Memory B cell (primary cell): ENCODE measurements at regions not wholly inside any gene's neighbourhood (a gene's known extent, or its start where the extent isn't known, plus 50 kb on each side); places are given as distances from the start of the nearest gene placed in this dataset.

Experiments used
- ATAC-seq: fragments of 150-1000 bp; cut with Tn5 transposase; 2 replicates; pipeline ENCODE4 v1.10.0; 2021; ENCODE audit warnings: low read depth, mild to moderate bottlenecking, moderate library complexity
- DNase-seq, 2 donors: peaks; one replicate each; pipeline ENCODE4 v3.0.0; 2022; ENCODE audit warnings: low spot score in 2 of 2
- H3K27ac Mint-ChIP-seq: one replicate; pipeline ENCODE4 v1.8.0; 2022; ENCODE audit warnings: mild to moderate bottlenecking, moderate library complexity, mixed read lengths
- H3K27me3 Mint-ChIP-seq: one replicate; pipeline ENCODE4 v1.8.0; 2022; ENCODE audit warnings: mixed read lengths
- H3K36me3 Mint-ChIP-seq: one replicate; pipeline ENCODE4 v1.8.0; 2022; ENCODE audit warnings: mild to moderate bottlenecking, mixed read lengths
- H3K4me1 Mint-ChIP-seq: one replicate; pipeline ENCODE4 v1.8.0; 2022; ENCODE audit warnings: mixed read lengths
- H3K4me3 Mint-ChIP-seq: one replicate; pipeline ENCODE4 v1.8.0; 2022; ENCODE audit warnings: mild to moderate bottlenecking, moderate library complexity, mixed read lengths
- H3K9me3 Mint-ChIP-seq: one replicate; pipeline ENCODE4 v1.8.0; 2022; ENCODE audit warnings: mixed read lengths

- peaks cover 5% of the 10 kb centered on the region for H3K9me3 Mint-ChIP-seq
- H3K36me3 Mint-ChIP-seq, result peaks cover 3% of the 10 kb centered on the region
- no peak for DNase-seq
- no peak for ATAC-seq
- no peak overlapping the region for H3K27ac Mint-ChIP-seq
- peaks cover 2% of the 10 kb centered on the region for H3K27me3 Mint-ChIP-seq
- no peak overlapping the region for H3K4me3 Mint-ChIP-seq
- peaks cover 8% of the 10 kb centered on the region for H3K4me1 Mint-ChIP-seq
Measured at GRCh38 chr3:5296362-5296761, 108.9 kb downstream of the EDEM1 start.

GRCh38 chr3:5297895-5298294 lies 110.4 kb downstream of the EDEM1 start:
- Mint-ChIP-seq H3K9me3 (peaks cover 5% of the 10 kb centered on the region), H3K36me3 (peaks cover 3% of the 10 kb centered on the region), H3K4me3 (no peak overlapping the region), H3K4me1 (peaks cover 8% of the 10 kb centered on the region), H3K27ac (no peak overlapping the region), H3K27me3 (peaks cover 2% of the 10 kb centered on the region)
- no peak for DNase-seq
- no peak for ATAC-seq

GRCh38 chr3:5298453-5298852 lies 110.9 kb downstream of the EDEM1 start:
- H3K36me3 Mint-ChIP-seq, result peaks cover 3% of the 10 kb centered on the region
- no peak overlapping the region for H3K4me3 Mint-ChIP-seq
- H3K4me1 Mint-ChIP-seq, result peaks cover 8% of the 10 kb centered on the region
- H3K27me3 Mint-ChIP-seq, result peaks cover under 1% of the 10 kb centered on the region
- ATAC-seq (peak; percentile 62), DNase-seq (no peak)
- H3K9me3 Mint-ChIP-seq, result peaks cover 5% of the 10 kb centered on the region
- no peak overlapping the region for H3K27ac Mint-ChIP-seq

- H3K27ac Mint-ChIP-seq, result no peak overlapping the region
- ATAC-seq (no peak), DNase-seq (no peak)
- H3K4me1 Mint-ChIP-seq, result peaks cover 8% of the 10 kb centered on the region
- H3K9me3 Mint-ChIP-seq, result peaks cover 5% of the 10 kb centered on the region
- no peak overlapping the region for H3K4me3 Mint-ChIP-seq
- H3K27me3 Mint-ChIP-seq, result no peaks in the 10 kb centered on the region
- H3K36me3 Mint-ChIP-seq, result peaks cover 3% of the 10 kb centered on the region
Measured at GRCh38 chr3:5299161-5299560, 111.7 kb downstream of the EDEM1 start.

GRCh38 chr3:5300638-5301037 lies 113.1 kb downstream of the EDEM1 start:
- Mint-ChIP-seq H3K36me3 (peaks cover 3% of the 10 kb centered on the region), H3K4me1 (peaks cover 14% of the 10 kb centered on the region), H3K27ac (no peak overlapping the region), H3K27me3 (no peaks in the 10 kb centered on the region), H3K4me3 (no peak overlapping the region), H3K9me3 (peaks cover 3% of the 10 kb centered on the region)
- no peak for DNase-seq
- no peak for ATAC-seq

GRCh38 chr3:5301651-5302297 lies 114.3 kb downstream of the EDEM1 start:
- Mint-ChIP-seq H3K9me3 (no peaks in the 10 kb centered on the region), H3K4me1 (peaks cover 14% of the 10 kb centered on the region), H3K36me3 (no peaks in the 10 kb centered on the region), H3K27ac (no peak overlapping the region), H3K4me3 (no peak overlapping the region), H3K27me3 (no peaks in the 10 kb centered on the region)
- DNase-seq (no peak), ATAC-seq (no peak)

- Mint-ChIP-seq H3K4me3 (no peak overlapping the region), H3K27ac (no peak overlapping the region), H3K36me3 (no peaks in the 10 kb centered on the region), H3K27me3 (no peaks in the 10 kb centered on the region), H3K9me3 (no peaks in the 10 kb centered on the region), H3K4me1 (peaks cover 14% of the 10 kb centered on the region)
- DNase-seq, result no peak
- ATAC-seq, result no peak
Measured at GRCh38 chr3:5302661-5303060, 115.2 kb downstream of the EDEM1 start.

GRCh38 chr3:5304188-5304587 lies 116.7 kb downstream of the EDEM1 start:
- Mint-ChIP-seq H3K9me3 (no peaks in the 10 kb centered on the region), H3K4me3 (no peak overlapping the region), H3K4me1 (peaks cover 6% of the 10 kb centered on the region), H3K36me3 (no peaks in the 10 kb centered on the region), H3K27me3 (no peaks in the 10 kb centered on the region), H3K27ac (no peak overlapping the region)
- no peak for DNase-seq
- ATAC-seq, result no peak

- ATAC-seq (peak; percentile 75), DNase-seq (peak; percentile 39 to 47)
- no peaks in the 10 kb centered on the region for H3K9me3 Mint-ChIP-seq
- no peak overlapping the region for H3K27ac Mint-ChIP-seq
- H3K4me1 Mint-ChIP-seq, result peaks cover 6% of the 10 kb centered on the region
- H3K27me3 Mint-ChIP-seq, result no peaks in the 10 kb centered on the region
- H3K36me3 Mint-ChIP-seq, result no peaks in the 10 kb centered on the region
- no peak overlapping the region for H3K4me3 Mint-ChIP-seq
Measured at GRCh38 chr3:5304789-5305683, 117.5 kb downstream of the EDEM1 start.

- DNase-seq (no peak), ATAC-seq (no peak)
- H3K9me3 Mint-ChIP-seq, result no peaks in the 10 kb centered on the region
- H3K4me1 Mint-ChIP-seq, result peaks cover 6% of the 10 kb centered on the region
- H3K27me3 Mint-ChIP-seq, result no peaks in the 10 kb centered on the region
- no peaks in the 10 kb centered on the region for H3K36me3 Mint-ChIP-seq
- H3K27ac Mint-ChIP-seq, result no peak overlapping the region
- no peak overlapping the region for H3K4me3 Mint-ChIP-seq
Measured at GRCh38 chr3:5305684-5305989, 118.1 kb downstream of the EDEM1 start.

GRCh38 chr3:5309171-5309570 lies 121.7 kb downstream of the EDEM1 start:
- ATAC-seq (no peak), DNase-seq (no peak)
- H3K27me3 Mint-ChIP-seq, result no peaks in the 10 kb centered on the region
- peaks cover 6% of the 10 kb centered on the region for H3K4me1 Mint-ChIP-seq
- no peak overlapping the region for H3K27ac Mint-ChIP-seq
- no peaks in the 10 kb centered on the region for H3K9me3 Mint-ChIP-seq
- H3K4me3 Mint-ChIP-seq, result no peak overlapping the region
- no peaks in the 10 kb centered on the region for H3K36me3 Mint-ChIP-seq

GRCh38 chr3:5309602-5310001 lies 122.1 kb downstream of the EDEM1 start:
- no peak for DNase-seq
- Mint-ChIP-seq H3K4me3 (no peak overlapping the region), H3K27me3 (no peaks in the 10 kb centered on the region), H3K9me3 (no peaks in the 10 kb centered on the region), H3K36me3 (no peaks in the 10 kb centered on the region), H3K4me1 (peaks cover 6% of the 10 kb centered on the region), H3K27ac (no peak overlapping the region)
- no peak for ATAC-seq

GRCh38 chr3:5310509-5310908 lies 123.0 kb downstream of the EDEM1 start:
- Mint-ChIP-seq H3K27ac (no peak overlapping the region), H3K4me3 (no peak overlapping the region), H3K36me3 (no peaks in the 10 kb centered on the region), H3K9me3 (no peaks in the 10 kb centered on the region), H3K4me1 (peaks cover under 1% of the 10 kb centered on the region), H3K27me3 (no peaks in the 10 kb centered on the region)
- DNase-seq (no peak), ATAC-seq (no peak)

GRCh38 chr3:5312290-5312689 lies 124.8 kb downstream of the EDEM1 start:
- ATAC-seq (no peak), DNase-seq (no peak)
- Mint-ChIP-seq H3K4me1 (no peaks in the 10 kb centered on the region), H3K9me3 (no peaks in the 10 kb centered on the region), H3K4me3 (no peak overlapping the region), H3K36me3 (no peaks in the 10 kb centered on the region), H3K27me3 (no peaks in the 10 kb centered on the region), H3K27ac (no peak overlapping the region)

GRCh38 chr3:5314897-5315296 lies 127.4 kb downstream of the EDEM1 start:
- Mint-ChIP-seq H3K4me3 (no peak overlapping the region), H3K27ac (no peak overlapping the region), H3K27me3 (no peaks in the 10 kb centered on the region), H3K9me3 (no peaks in the 10 kb centered on the region), H3K4me1 (no peaks in the 10 kb centered on the region), H3K36me3 (no peaks in the 10 kb centered on the region)
- ATAC-seq, result no peak
- no peak for DNase-seq
